A673 (cell line): ENCODE measurements at regions not wholly inside any gene's neighbourhood (a gene's known extent, or its start where the extent isn't known, plus 50 kb on each side); places are given as distances from the start of the nearest gene placed in this dataset.

Experiments
- BruUV-seq: library from RNA; stranded (reverse); fragments of 400-500 nt; replicated peaks from 2 replicates; lab custom pipeline; 2021; lab: Mats Ljungman, UMichigan
- CTCF ChIA-PET: fragments of 300-600 bp; sonication (Branson Sonifier 250); formaldehyde crosslinking; loops from one replicate; lab custom pipeline; 2022; ENCODE audit warnings: antibody characterized with exemption; lab: Charles Lee
- POLR2A ChIA-PET: fragments of 300-600 bp; sonication (Branson Sonifier 250); formaldehyde crosslinking; loops from one replicate; lab custom pipeline; 2022; ENCODE audit warnings: antibody characterized with exemption; ENCODE audit not compliant: low non-redundant PET; lab: Charles Lee
- DNase-seq: peaks from one replicate; pipeline ENCODE4 v3.0.0-alpha.2; 2015; ENCODE audit warnings: low spot score
- H3K27ac ChIP-seq: fragments of 200-600 bp; sonication (generic); 2 replicates; pipeline ENCODE4 v1.5.1; 2016; ENCODE audit warnings: mixed run types, low read depth, mild to moderate bottlenecking, mixed read lengths, antibody characterized with exemption, low read length; ENCODE audit not compliant: poor library complexity, severe bottlenecking
- H3K27me3 ChIP-seq: fragments of 200-600 bp; sonication (generic); replicated peaks from 2 replicates; pipeline ENCODE4 v1.6.1; 2017; ENCODE audit warnings: mixed run types, low read depth, mild to moderate bottlenecking, mixed read lengths, antibody characterized with exemption, low read length; ENCODE audit not compliant: insufficient read depth, poor library complexity
- H3K36me3 ChIP-seq: fragments of 200-600 bp; sonication (generic); 2 replicates; pipeline ENCODE4 v1.6.1; 2016; ENCODE audit warnings: mixed run types, mild to moderate bottlenecking, mixed read lengths, antibody characterized with exemption, low read length; ENCODE audit not compliant: insufficient read depth, poor library complexity, severe bottlenecking
- H3K4me1 ChIP-seq: fragments of 200-600 bp; sonication (generic); 2 replicates; pipeline ENCODE4 v1.6.1; 2017; ENCODE audit warnings: mixed run types, mild to moderate bottlenecking, mixed read lengths, antibody characterized with exemption, low read length; ENCODE audit not compliant: insufficient read depth, poor library complexity, severe bottlenecking
- H3K4me3 ChIP-seq: fragments of 200-600 bp; sonication (generic); 2 replicates; pipeline ENCODE4 v1.5.1; 2016; ENCODE audit warnings: low read depth, mixed run types, mild to moderate bottlenecking, mixed read lengths, low read length; ENCODE audit not compliant: poor library complexity, severe bottlenecking
- H3K9me3 ChIP-seq: fragments of 200-600 bp; sonication (generic); 2 replicates; pipeline ENCODE4 v1.6.1; 2016; ENCODE audit warnings: mixed run types, low read depth, mild to moderate bottlenecking, mixed read lengths, antibody characterized with exemption, low read length; ENCODE audit not compliant: poor library complexity, severe bottlenecking
- CTCF ChIP-seq: fragments of 300-800, 200-600 bp; sonication (generic); conservative IDR thresholded peaks from 2 replicates; pipeline ENCODE4 v1.5.1; 2017; ENCODE audit warnings: low read depth, mild to moderate bottlenecking, antibody characterized with exemption, low read length, moderate library complexity, mixed read lengths
- EZH2 ChIP-seq: fragments of 200-600 bp; sonication (generic); IDR thresholded peaks from 2 replicates; pipeline ENCODE4 v1.6.1; 2017; ENCODE audit warnings: borderline replicate concordance, low read depth, mild to moderate bottlenecking, mixed read lengths, antibody characterized with exemption, low read length; ENCODE audit not compliant: poor library complexity, severe bottlenecking
- intact Hi-C: fragments of 100-400 bp; cut with micrococcal nuclease; formaldehyde crosslinking; loops from one replicate; pipeline ENCODE4 v1.10.0; 2022; ENCODE audit not compliant: unreplicated experiment

DNA sequence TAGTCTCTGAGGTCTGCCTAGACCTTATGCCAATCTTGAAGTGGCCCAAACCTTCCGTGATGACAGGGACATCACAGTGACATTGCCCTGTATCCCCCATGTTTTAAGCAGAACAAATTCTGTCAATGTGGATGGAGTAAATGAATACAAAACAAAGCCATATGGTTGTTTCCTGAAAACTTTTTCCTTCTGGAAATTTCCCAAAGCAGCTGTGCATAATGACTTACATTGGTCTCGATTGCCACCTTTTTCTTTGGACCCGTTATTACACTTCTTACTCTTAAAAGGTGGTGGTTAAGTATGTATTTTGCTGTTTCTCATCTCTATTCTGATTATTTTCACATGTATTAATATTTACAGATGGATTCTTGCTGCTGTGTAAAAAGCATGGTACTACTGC lies 411.2 kb upstream of the KLF6 start:
- no peak overlapping the region for H3K27ac ChIP-seq
- no peaks in the 10 kb centered on the region for H3K36me3 ChIP-seq
- ChIA-PET CTCF (no interaction called here), POLR2A (no interaction called here)
- no peaks in the 10 kb centered on the region for H3K27me3 ChIP-seq
- intact Hi-C loops, result no loop called here
- no peak overlapping the region for H3K4me3 ChIP-seq
- TF ChIP-seq CTCF, result no peak
- no peak for TF ChIP-seq EZH2
- BruUV-seq, result no TSS peak
- no peaks in the 10 kb centered on the region for H3K9me3 ChIP-seq
- no peak for DNase-seq
- no peaks in the 10 kb centered on the region for H3K4me1 ChIP-seq

- POLR2A ChIA-PET, result interaction anchor here (0.6 kb wide), 1 partner anchor 167 kb away, joined by 5 read pairs; no protein-coding TSS in a partner anchor
- Histone ChIP-seq H3K4me3 (no peak overlapping the region), H3K36me3 (no peaks in the 10 kb centered on the region), H3K4me1 (no peaks in the 10 kb centered on the region), H3K27ac (no peak overlapping the region), H3K27me3 (no peaks in the 10 kb centered on the region), H3K9me3 (no peaks in the 10 kb centered on the region)
- no peak for TF ChIP-seq CTCF
- no peak for TF ChIP-seq EZH2
- BruUV-seq, result no TSS peak
- intact Hi-C loops, result no loop called here
- DNase-seq, result no peak
- CTCF ChIA-PET, result no interaction called here
These were observed 410.2 kb upstream of the KLF6 start for GRCh38 chr10:4195213-4195612.

GRCh38 chr10:4194231-4194630 lies 409.2 kb upstream of the KLF6 start:
- Histone ChIP-seq H3K4me1 (no peaks in the 10 kb centered on the region), H3K4me3 (no peak overlapping the region), H3K9me3 (no peaks in the 10 kb centered on the region), H3K27ac (no peak overlapping the region), H3K27me3 (no peaks in the 10 kb centered on the region), H3K36me3 (no peaks in the 10 kb centered on the region)
- TF ChIP-seq EZH2, result no peak
- TF ChIP-seq CTCF, result no peak
- no TSS peak for BruUV-seq
- CTCF ChIA-PET, result no interaction called here
- intact Hi-C loops, result no loop called here
- no peak for DNase-seq
- POLR2A ChIA-PET, result no interaction called here
